ENCODE measurements at regions not wholly inside any gene's neighbourhood (a gene's known extent, or its start where the extent isn't known, plus 50 kb on each side); places are given as distances from the start of the nearest gene placed in this dataset.

DNA sequence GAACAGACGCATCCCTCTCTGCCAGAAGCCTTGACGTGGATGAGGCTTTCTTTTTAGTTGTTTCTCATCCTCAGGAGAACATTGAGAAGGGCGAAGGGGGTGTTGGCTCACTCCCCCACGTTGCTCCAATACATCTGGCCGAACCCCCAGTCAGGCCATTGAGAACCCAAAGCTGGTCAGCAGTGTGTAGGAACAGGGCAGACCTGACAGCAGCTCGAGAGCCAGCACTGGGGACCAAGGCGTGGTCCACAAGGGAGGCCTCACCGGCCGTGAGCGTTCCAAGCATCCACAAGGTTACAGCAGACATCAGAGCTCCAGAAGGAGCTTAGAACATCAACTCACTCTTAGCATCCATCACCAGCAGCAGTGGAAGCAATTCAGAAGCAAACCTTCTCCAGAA is 387.9 kb upstream of the ARID1B start:
- TF ChIP-seq, protein P1, sequence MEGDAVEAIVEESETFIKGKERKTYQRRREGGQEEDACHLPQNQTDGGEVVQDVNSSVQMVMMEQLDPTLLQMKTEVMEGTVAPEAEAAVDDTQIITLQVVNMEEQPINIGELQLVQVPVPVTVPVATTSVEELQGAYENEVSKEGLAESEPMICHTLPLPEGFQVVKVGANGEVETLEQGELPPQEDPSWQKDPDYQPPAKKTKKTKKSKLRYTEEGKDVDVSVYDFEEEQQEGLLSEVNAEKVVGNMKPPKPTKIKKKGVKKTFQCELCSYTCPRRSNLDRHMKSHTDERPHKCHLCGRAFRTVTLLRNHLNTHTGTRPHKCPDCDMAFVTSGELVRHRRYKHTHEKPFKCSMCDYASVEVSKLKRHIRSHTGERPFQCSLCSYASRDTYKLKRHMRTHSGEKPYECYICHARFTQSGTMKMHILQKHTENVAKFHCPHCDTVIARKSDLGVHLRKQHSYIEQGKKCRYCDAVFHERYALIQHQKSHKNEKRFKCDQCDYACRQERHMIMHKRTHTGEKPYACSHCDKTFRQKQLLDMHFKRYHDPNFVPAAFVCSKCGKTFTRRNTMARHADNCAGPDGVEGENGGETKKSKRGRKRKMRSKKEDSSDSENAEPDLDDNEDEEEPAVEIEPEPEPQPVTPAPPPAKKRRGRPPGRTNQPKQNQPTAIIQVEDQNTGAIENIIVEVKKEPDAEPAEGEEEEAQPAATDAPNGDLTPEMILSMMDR (IDR thresholded peaks at IDR 0.05) = no peak
- TF ChIP-seq POLR2A (IDR thresholded peaks at IDR 0.05) (no peak), EP300 (IDR thresholded peaks at IDR 0.05) (no peak), POLR2AphosphoS5 (IDR thresholded peaks at IDR 0.05) (no peak)
- no peak overlapping the region for H3K4me3 ChIP-seq
- DNase-seq = no peak
- WGBS, 5 donors = 83 to 93% (median 89%) methylated on average over 8 to 10 of the region's 10 CpGs
- H3K27ac ChIP-seq = no peak overlapping the region
- H3K9me3 ChIP-seq = no peaks in the 10 kb centered on the region
- H3K27me3 ChIP-seq = no peaks in the 10 kb centered on the region
- H3K36me3 ChIP-seq = no peaks in the 10 kb centered on the region
- intact Hi-C loops (cut with DNase I; ENCODE audit: low total_unique reads) = no loop called here
- H3K4me1 ChIP-seq = no peaks in the 10 kb centered on the region

DNA sequence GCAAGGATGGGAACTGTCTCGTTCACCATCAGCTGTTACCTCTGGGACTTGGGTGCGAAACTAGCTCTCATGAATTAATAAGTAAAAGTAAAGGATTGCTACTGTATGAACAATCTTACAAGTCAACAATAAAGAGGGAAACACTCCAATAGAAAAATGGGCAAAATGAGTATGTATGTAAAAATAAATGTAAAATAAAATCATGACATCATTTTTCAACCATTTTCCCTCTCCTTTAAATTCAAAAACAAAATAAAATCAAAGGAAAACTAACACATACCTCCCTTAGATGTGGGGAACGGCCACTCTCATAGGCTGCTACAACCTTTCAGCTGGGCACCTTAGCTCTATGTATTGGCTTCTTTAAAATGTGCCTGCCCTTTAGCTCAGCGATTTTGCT is 389.7 kb upstream of the ARID1B start:
- Histone ChIP-seq H3K4me3 (no peak overlapping the region), H3K4me1 (no peaks in the 10 kb centered on the region), H3K9me3 (no peaks in the 10 kb centered on the region), H3K27ac (no peak overlapping the region), H3K27me3 (no peaks in the 10 kb centered on the region), H3K36me3 (no peaks in the 10 kb centered on the region)
- DNase-seq = no peak
- WGBS, 5 donors = 86 to 96% (median 95%) methylated on average over 4 of the region's 4 CpGs
- intact Hi-C loops (cut with DNase I; ENCODE audit: low total_unique reads) = no loop called here
- no peak for TF ChIP-seq EP300 (IDR thresholded peaks at IDR 0.05)
- no peak for TF ChIP-seq POLR2AphosphoS5 (IDR thresholded peaks at IDR 0.05)
- TF ChIP-seq, protein P1 (IDR thresholded peaks at IDR 0.05) = no peak
- no peak for TF ChIP-seq POLR2A (IDR thresholded peaks at IDR 0.05)

DNA sequence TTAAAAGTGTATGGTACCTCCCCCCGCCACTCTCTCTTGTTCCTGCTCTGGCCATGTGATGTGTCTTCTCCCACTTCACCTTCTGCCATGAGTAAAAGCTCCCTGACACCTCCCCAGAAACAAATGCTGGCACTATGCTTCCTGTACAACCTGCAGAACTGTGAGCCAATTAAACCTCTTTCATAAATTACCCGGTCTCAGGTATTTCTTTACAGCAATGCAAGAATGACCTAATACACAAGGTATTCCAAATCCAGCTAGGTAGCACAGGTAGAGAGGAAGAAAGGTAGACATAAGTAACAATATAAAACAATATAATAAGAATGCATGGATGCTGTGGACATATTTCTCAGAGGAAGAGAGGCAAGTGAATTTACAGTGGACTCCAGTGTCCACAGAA is 394.1 kb upstream of the ARID1B start:
- no peak overlapping the region for H3K27ac ChIP-seq
- TF ChIP-seq, protein P1 (IDR thresholded peaks at IDR 0.05) = no peak
- no peak for TF ChIP-seq POLR2A (IDR thresholded peaks at IDR 0.05)
- no peak for TF ChIP-seq EP300 (IDR thresholded peaks at IDR 0.05)
- TF ChIP-seq POLR2AphosphoS5 (IDR thresholded peaks at IDR 0.05) = no peak
- 78 to 89% (median 87%) methylated on average over 2 of the region's 2 CpGs for WGBS, 5 donors
- H3K36me3 ChIP-seq = no peaks in the 10 kb centered on the region
- H3K4me1 ChIP-seq = peaks cover 0 to 10% (median 4%) of the 10 kb centered on the region in 4 donors
- H3K9me3 ChIP-seq = no peaks in the 10 kb centered on the region
- no peak for DNase-seq
- no peaks in the 10 kb centered on the region for H3K27me3 ChIP-seq
- intact Hi-C loops (cut with DNase I; ENCODE audit: low total_unique reads) = no loop called here
- no peak overlapping the region for H3K4me3 ChIP-seq

DNA sequence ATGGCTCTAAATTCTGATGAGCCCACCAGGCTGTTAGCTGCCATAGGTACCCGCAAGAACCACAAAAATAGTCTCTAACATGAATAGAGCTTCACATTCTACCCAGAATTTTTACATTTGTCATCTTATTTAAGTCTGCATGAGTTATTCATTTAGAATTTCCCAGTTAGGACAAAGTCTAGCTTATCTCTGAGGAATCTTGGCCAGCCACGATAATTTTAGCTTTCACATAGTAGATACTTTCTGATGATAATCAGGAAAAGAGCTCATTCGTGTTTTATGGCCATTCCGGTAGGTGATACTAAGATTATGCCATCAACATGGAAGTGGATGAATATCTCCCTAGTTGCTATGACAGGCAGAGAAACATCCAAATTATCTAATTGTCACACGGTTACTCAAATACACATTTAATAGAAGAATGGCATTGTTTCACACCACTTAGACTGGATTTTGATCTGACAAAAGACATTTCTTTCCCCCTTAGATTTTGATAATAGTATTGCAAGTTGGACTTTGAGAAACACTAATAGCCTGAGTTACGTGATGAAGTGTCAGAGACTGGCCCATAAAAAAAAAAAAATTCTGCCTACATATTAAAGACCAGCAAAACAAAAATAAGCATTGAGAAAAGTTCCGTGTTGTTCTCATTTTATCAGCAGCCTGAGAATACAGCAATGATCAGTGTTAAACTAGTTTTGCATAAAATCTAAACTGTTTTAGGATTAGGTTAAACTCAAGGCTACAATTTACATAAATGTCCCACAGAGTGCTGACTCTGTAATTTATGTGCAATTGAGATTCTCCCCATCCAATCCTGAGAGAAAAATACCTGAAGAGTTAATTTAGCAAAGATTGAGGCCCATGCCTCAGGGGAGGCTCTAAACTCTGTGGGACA is 397.5 kb upstream of the ARID1B start:
- Histone ChIP-seq H3K4me1 (peaks cover 0 to 10% (median 4%) of the 10 kb centered on the region in 4 donors), H3K9me3 (no peaks in the 10 kb centered on the region), H3K4me3 (no peak overlapping the region), H3K36me3 (no peaks in the 10 kb centered on the region), H3K27ac (no peak overlapping the region), H3K27me3 (no peaks in the 10 kb centered on the region)
- TF ChIP-seq EP300 (IDR thresholded peaks at IDR 0.05) = no peak
- TF ChIP-seq POLR2AphosphoS5 (IDR thresholded peaks at IDR 0.05) = no peak
- TF ChIP-seq, protein P1 (IDR thresholded peaks at IDR 0.05) = no peak
- 70 to 89% (median 76%) methylated on average over 7 of the region's 7 CpGs for WGBS, 5 donors
- no peak for DNase-seq
- intact Hi-C loops (cut with DNase I; ENCODE audit: low total_unique reads) = no loop called here

Data from stomach (tissue), 8 donors.